ENCODE measurements at regions not wholly inside any gene's neighbourhood (a gene's known extent, or its start where the extent isn't known, plus 50 kb on each side); places are given as distances from the start of the nearest gene placed in this dataset.

DNA sequence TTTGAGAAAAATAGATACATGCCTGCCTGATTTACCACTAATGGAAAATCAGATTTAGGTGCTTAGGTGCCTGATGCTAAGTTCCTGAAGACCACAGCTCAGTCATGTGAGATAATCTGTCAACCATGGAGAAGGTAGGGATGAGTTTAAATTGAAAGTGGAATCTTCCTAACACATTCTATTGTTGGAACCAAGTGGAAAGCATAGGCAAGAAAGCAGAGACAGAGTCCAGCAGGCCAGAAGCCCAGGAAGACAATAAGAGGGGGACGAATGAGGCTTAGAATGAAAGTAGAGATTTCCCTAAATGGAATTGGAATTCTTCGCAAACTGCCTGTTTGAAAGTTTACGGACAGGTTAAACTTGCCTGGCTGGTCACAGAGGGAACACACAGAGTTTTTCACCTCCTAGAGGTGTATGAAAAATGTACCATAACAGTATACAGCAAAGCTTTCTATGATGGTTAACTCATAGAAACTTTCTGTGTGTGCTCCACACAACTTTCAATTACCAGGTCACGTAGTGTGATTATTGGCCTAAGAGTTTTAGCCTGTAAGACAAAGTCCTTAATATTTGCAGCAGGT, 453.8 kb upstream of the KCNMB2 start:
- TF ChIP-seq CTCF (IDR thresholded peaks at IDR 0.05; ENCODE audit: low read depth, low read length) (no peak), POLR2A (IDR thresholded peaks at IDR 0.05; ENCODE audit: extremely low read depth, insufficient read length) (no peak), MYC (IDR thresholded peaks at IDR 0.05; ENCODE audit: low read depth, low read length) (no peak)
